ENCODE measurements at regions not wholly inside any gene's neighbourhood (a gene's known extent, or its start where the extent isn't known, plus 50 kb on each side); places are given as distances from the start of the nearest gene placed in this dataset.
"Not testable (repeated sequence)": the region's sequence is repeated elsewhere in the genome, so short reads cannot be mapped to it uniquely, and the experiment has no call there.

GRCh38 chr7:140263277-140263676 lies 86.5 kb upstream of the KDM7A start:
- no peak overlapping the region for H3K4me3 Mint-ChIP-seq
- no peak for DNase-seq
- POLR2A ChIA-PET: no interaction called here
- no peak for TF ChIP-seq CTCF (IDR thresholded peaks at IDR 0.05)
- H3K4me1 Mint-ChIP-seq: no peaks in the 10 kb centered on the region
- H3K27me3 Mint-ChIP-seq: peaks cover 6% of the 10 kb centered on the region
- H3K9me3 Mint-ChIP-seq: no peaks in the 10 kb centered on the region
- ATAC-seq (ENCODE audit: low read depth): no peak
- no peaks in the 10 kb centered on the region for H3K36me3 Mint-ChIP-seq (ENCODE audit: low read depth)
- no peak overlapping the region for H3K27ac Mint-ChIP-seq
- CTCF ChIA-PET: no interaction called here
- intact Hi-C loops (cut with micrococcal nuclease): no loop called here

- no peaks in the 10 kb centered on the region for H3K4me1 Mint-ChIP-seq
- DNase-seq: no peak
- ATAC-seq (ENCODE audit: low read depth): no peak
- no peak overlapping the region for H3K27ac Mint-ChIP-seq
- POLR2A ChIA-PET: no interaction called here
- no peak for TF ChIP-seq CTCF (IDR thresholded peaks at IDR 0.05)
- H3K4me3 Mint-ChIP-seq: no peak overlapping the region
- CTCF ChIA-PET: no interaction called here
- H3K27me3 Mint-ChIP-seq: peaks cover 11% of the 10 kb centered on the region
- intact Hi-C loops (cut with micrococcal nuclease): no loop called here
- H3K36me3 Mint-ChIP-seq (ENCODE audit: low read depth): no peaks in the 10 kb centered on the region
- peaks cover 1% of the 10 kb centered on the region for H3K9me3 Mint-ChIP-seq
These were observed 85.6 kb upstream of the KDM7A start for GRCh38 chr7:140262242-140262903.

GRCh38 chr7:140261522-140261921 lies 84.7 kb upstream of the KDM7A start:
- ChIA-PET CTCF (no interaction called here), POLR2A (no interaction called here)
- DNase-seq (no peak), ATAC-seq (ENCODE audit: low read depth) (no peak)
- TF ChIP-seq CTCF (IDR thresholded peaks at IDR 0.05): no peak
- peaks cover 11% of the 10 kb centered on the region for H3K27me3 Mint-ChIP-seq
- intact Hi-C loops (cut with micrococcal nuclease): no loop called here
- H3K4me1 Mint-ChIP-seq: no peaks in the 10 kb centered on the region
- H3K36me3 Mint-ChIP-seq (ENCODE audit: low read depth): no peaks in the 10 kb centered on the region
- peaks cover 6% of the 10 kb centered on the region for H3K9me3 Mint-ChIP-seq
- no peak overlapping the region for H3K27ac Mint-ChIP-seq
- no peak overlapping the region for H3K4me3 Mint-ChIP-seq

- no peak overlapping the region for H3K4me3 Mint-ChIP-seq
- H3K4me1 Mint-ChIP-seq: no peaks in the 10 kb centered on the region
- H3K27me3 Mint-ChIP-seq: peaks cover 11% of the 10 kb centered on the region
- ChIA-PET POLR2A (interaction anchor here (0.7 kb wide), 1 partner anchor 198 kb away, joined by 4 read pairs; no protein-coding TSS in a partner anchor), CTCF (no interaction called here)
- DNase-seq (no peak), ATAC-seq (ENCODE audit: low read depth) (no peak)
- no peak for TF ChIP-seq CTCF (IDR thresholded peaks at IDR 0.05)
- no peaks in the 10 kb centered on the region for H3K36me3 Mint-ChIP-seq (ENCODE audit: low read depth)
- intact Hi-C loops (cut with micrococcal nuclease): no loop called here
- H3K9me3 Mint-ChIP-seq: peaks cover 6% of the 10 kb centered on the region
- no peak overlapping the region for H3K27ac Mint-ChIP-seq
These were observed 84.3 kb upstream of the KDM7A start for GRCh38 chr7:140261105-140261486.

GRCh38 chr7:140260352-140261104 lies 83.7 kb upstream of the KDM7A start:
- peaks cover 11% of the 10 kb centered on the region for H3K27me3 Mint-ChIP-seq
- CTCF ChIA-PET: no interaction called here
- intact Hi-C loops (cut with micrococcal nuclease): no loop called here
- no peak overlapping the region for H3K27ac Mint-ChIP-seq
- no peaks in the 10 kb centered on the region for H3K4me1 Mint-ChIP-seq
- no peak for ATAC-seq (ENCODE audit: low read depth)
- DNase-seq: no peak
- POLR2A ChIA-PET: interaction anchor here (0.7 kb wide), 1 partner anchor 197 kb away, joined by 4 read pairs; no protein-coding TSS in a partner anchor
- H3K4me3 Mint-ChIP-seq: no peak overlapping the region
- TF ChIP-seq CTCF (IDR thresholded peaks at IDR 0.05): no peak
- H3K36me3 Mint-ChIP-seq (ENCODE audit: low read depth): no peaks in the 10 kb centered on the region
- H3K9me3 Mint-ChIP-seq: peaks cover 6% of the 10 kb centered on the region

- DNase-seq; H3K9me3 Mint-ChIP-seq; H3K4me3 Mint-ChIP-seq; intact Hi-C loops (cut with micrococcal nuclease); ATAC-seq (ENCODE audit: low read depth); POLR2A ChIA-PET; H3K36me3 Mint-ChIP-seq (ENCODE audit: low read depth); CTCF ChIA-PET; H3K27ac Mint-ChIP-seq: not testable (repeated sequence)
- Mint-ChIP-seq H3K4me1 (peaks cover 11% of the 10 kb centered on the region), H3K27me3 (peaks cover 11% of the 10 kb centered on the region)
These were observed 80.5 kb upstream of the KDM7A start for GRCh38 chr7:140257278-140257677.

- intact Hi-C loops (cut with micrococcal nuclease); H3K27ac Mint-ChIP-seq; POLR2A ChIA-PET; H3K9me3 Mint-ChIP-seq; H3K4me3 Mint-ChIP-seq; H3K36me3 Mint-ChIP-seq (ENCODE audit: low read depth); CTCF ChIA-PET; DNase-seq; ATAC-seq (ENCODE audit: low read depth): not testable (repeated sequence)
- peaks cover 11% of the 10 kb centered on the region for H3K27me3 Mint-ChIP-seq
- peaks cover 11% of the 10 kb centered on the region for H3K4me1 Mint-ChIP-seq
These were observed 78.2 kb upstream of the KDM7A start for GRCh38 chr7:140254976-140255375.

Data from activated B cell treated with CpG ODN at 0.5 μM for 24 hours (primary cell).